ENCODE measurements at regions not wholly inside any gene's neighbourhood (a gene's known extent, or its start where the extent isn't known, plus 50 kb on each side); places are given as distances from the start of the nearest gene placed in this dataset.

DNA sequence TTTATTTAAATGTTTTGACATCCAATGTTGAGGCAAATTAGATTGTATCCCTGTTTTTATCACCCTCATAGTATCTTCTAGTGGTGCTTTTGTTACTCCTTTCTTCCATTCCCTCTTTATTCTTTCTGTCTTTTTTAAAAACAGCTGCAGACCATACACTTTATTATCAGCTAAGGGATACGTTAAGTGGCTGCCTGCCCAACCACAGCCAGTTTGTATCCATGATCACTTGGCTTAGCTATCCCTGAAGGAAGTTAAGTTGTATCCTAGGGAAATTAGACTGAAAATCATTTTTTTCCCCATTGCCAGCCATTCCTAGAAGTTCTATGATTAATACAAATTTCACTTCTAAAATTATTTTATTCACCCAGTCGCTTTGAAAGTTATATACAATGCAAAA lies 1032.7 kb downstream of the NR2F1-AS1 start:
- ChIA-PET RAD21 (ENCODE audit: unreplicated experiment) (no interaction called here), POLR2A (no interaction called here), SMC1A (ENCODE audit: uncharacterized antibody, unreplicated experiment) (interaction anchor here (1.0 kb wide), 1 partner anchor 28 kb away, joined by 3 read pairs; no protein-coding TSS in a partner anchor), CTCF (no interaction called here)
- Histone ChIP-seq H3K27ac (ENCODE audit: control insufficient read depth, insufficient read depth) (no peak overlapping the region), H3K9me3 (replicated peaks; ENCODE audit: control insufficient read depth, insufficient read depth, low read length) (no peaks in the 10 kb centered on the region), H2AFZ (ENCODE audit: control insufficient read depth, low read depth, low read length) (no peak overlapping the region), H3K27me3 (replicated peaks in 1 of 2; ENCODE audit: control insufficient read depth in 2 of 2, insufficient read depth in 2 of 2, low read length in 1 of 2) (no peaks in the 10 kb centered on the region), H3K79me2 (ENCODE audit: control insufficient read depth, insufficient read depth, low read length) (no peaks in the 10 kb centered on the region), H3K9ac (ENCODE audit: control insufficient read depth, insufficient read depth, low read length) (no peak overlapping the region), H4K20me1 (ENCODE audit: control insufficient read depth, insufficient read depth) (no peaks in the 10 kb centered on the region), H3K36me3 (ENCODE audit: control insufficient read depth in 2 of 2, insufficient read depth in 2 of 2, low read length in 1 of 2) (no peaks in the 10 kb centered on the region), H3K4me1 (ENCODE audit: control insufficient read depth, insufficient read depth, low read length) (no peaks in the 10 kb centered on the region), H3K4me3 (no peak overlapping the region), H3K4me2 (ENCODE audit: control insufficient read depth, insufficient read depth) (no peak overlapping the region)
- intact Hi-C loops (cut with micrococcal nuclease; ENCODE audit: unreplicated experiment) (no loop called here), in situ Hi-C loops (cut with MboI) (no loop called here)
- no peak for ATAC-seq
- WGBS (ENCODE audit: insufficient coverage, insufficient replicate concordance, low lambda C conversion rate, missing lambda C conversion rate), result 0% methylated on average over 2 of the region's 2 CpGs
- TF ChIP-seq NFYA (IDR thresholded peaks at IDR 0.05; ENCODE audit: borderline replicate concordance, low read depth, low read length) (no peak), PRDM15 (CRISPR knock-in tag; IDR thresholded peaks at IDR 0.05) (no peak), ZBTB33 (IDR thresholded peaks at IDR 0.05) (no peak), NBN (IDR thresholded peaks at IDR 0.05) (no peak), ZBTB40 (IDR thresholded peaks at IDR 0.05; ENCODE audit: borderline replicate concordance) (no peak)
- TF ChIP-seq, protein P1, sequence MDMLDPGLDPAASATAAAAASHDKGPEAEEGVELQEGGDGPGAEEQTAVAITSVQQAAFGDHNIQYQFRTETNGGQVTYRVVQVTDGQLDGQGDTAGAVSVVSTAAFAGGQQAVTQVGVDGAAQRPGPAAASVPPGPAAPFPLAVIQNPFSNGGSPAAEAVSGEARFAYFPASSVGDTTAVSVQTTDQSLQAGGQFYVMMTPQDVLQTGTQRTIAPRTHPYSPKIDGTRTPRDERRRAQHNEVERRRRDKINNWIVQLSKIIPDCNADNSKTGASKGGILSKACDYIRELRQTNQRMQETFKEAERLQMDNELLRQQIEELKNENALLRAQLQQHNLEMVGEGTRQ (IDR thresholded peaks at IDR 0.05; ENCODE audit: borderline replicate concordance, low read depth, low read length), result no peak
- FAIRE-seq, result no peak
- DNase-seq (ENCODE audit: low read depth, low spot score), result no peak
- BruUV-seq (replicated peaks), result no TSS peak

Measured in GM12878 (cell line).